H1 (cell line): ENCODE measurements at regions not wholly inside any gene's neighbourhood (a gene's known extent, or its start where the extent isn't known, plus 50 kb on each side); places are given as distances from the start of the nearest gene placed in this dataset.
A peak's percentile ranks its signal among the peaks of the same experiment; 100 is the strongest.

Experiments used
- CTCF ChIA-PET: fragments of 300-600 bp; sonication (Branson Sonifier 250); formaldehyde crosslinking; loops from one replicate; lab custom pipeline; 2021; ENCODE audit not compliant: partially characterized antibody; lab: Charles Lee
- POLR2A ChIA-PET: fragments of 300-600 bp; sonication (Branson Sonifier 250); formaldehyde crosslinking; loops from one replicate; lab custom pipeline; 2021; ENCODE audit warnings: inconsistent platforms; ENCODE audit not compliant: partially characterized antibody; lab: Charles Lee
- DNase-seq, 2 experiments: peaks; one replicate each; pipeline versions ENCODE4 v3.0.0 to v3.0.0-alpha.2; 2010 to 2022; ENCODE audit warnings: low spot score in 2 of 2, low read depth in 1 of 2, mixed read lengths in 1 of 2
- FAIRE-seq: peaks from 2 replicates; lab custom pipeline; 2011; peaks lifted over from hg19 to GRCh38; lab: Jason Lieb, UNC
- H2AFZ ChIP-seq: 2 replicates; pipeline ENCODE4 v1.8.1; 2012; ENCODE audit warnings: low read length, inconsistent platforms
- H2AK5ac ChIP-seq: 2 replicates; pipeline ENCODE4 v1.6.1; 2013; ENCODE audit warnings: low read depth, low read length
- H2BK120ac ChIP-seq: replicated peaks from 2 replicates; pipeline ENCODE3; 2013; ENCODE audit warnings: low read depth, low read length, inconsistent platforms
- H2BK12ac ChIP-seq: 2 replicates; pipeline ENCODE4 v1.6.1; 2013; ENCODE audit warnings: low read depth, low read length
- H2BK15ac ChIP-seq: 2 replicates; pipeline ENCODE4 v1.6.1; 2013; ENCODE audit warnings: low read length
- H2BK20ac ChIP-seq: 2 replicates; pipeline ENCODE4 v1.6.1; 2013; ENCODE audit warnings: low read length
- H2BK5ac ChIP-seq: 2 replicates; pipeline ENCODE4 v1.6.1; 2013; ENCODE audit warnings: low read depth, low read length
- H3K14ac ChIP-seq: 2 replicates; pipeline ENCODE4 v1.6.1; 2013; ENCODE audit warnings: inconsistent platforms; ENCODE audit not compliant: insufficient read length
- H3K18ac ChIP-seq: 2 replicates; pipeline ENCODE4 v1.6.1; 2013; ENCODE audit warnings: low read length; ENCODE audit errors: extremely low read depth
- H3K23ac ChIP-seq: 2 replicates; pipeline ENCODE4 v1.6.1; 2013; ENCODE audit warnings: inconsistent platforms; ENCODE audit not compliant: insufficient read length
- H3K23me2 ChIP-seq: 2 replicates; pipeline ENCODE4 v1.6.1; 2013; ENCODE audit warnings: low read depth, low read length
- H3K27ac ChIP-seq: 2 replicates; pipeline ENCODE4 v1.6.1; 2011; ENCODE audit warnings: low read depth, low read length, inconsistent platforms
- H3K27me3 ChIP-seq, 4 experiments: replicated peaks in 1 of 4; 1 replicate in 1 of 4; 2 replicates in 3 of 4; pipeline versions ENCODE4 v1.6.1 to v1.8.1; 2011 to 2013; ENCODE audit warnings: low read length in 3 of 4, mild to moderate bottlenecking in 3 of 4, inconsistent platforms in 2 of 4, mixed read lengths in 2 of 4, moderate library complexity in 1 of 4; ENCODE audit not compliant: control insufficient read depth in 3 of 4, insufficient read depth in 3 of 4; ENCODE audit errors: extremely low read depth in 1 of 4
- H3K36me3 ChIP-seq, 4 experiments: 2 replicates each; pipeline versions ENCODE4 v1.6.1 to v1.8.1; 2011 to 2013; ENCODE audit warnings: mild to moderate bottlenecking in 4 of 4, low read length in 3 of 4, moderate library complexity in 2 of 4, control low read depth in 1 of 4, inconsistent platforms in 1 of 4; ENCODE audit not compliant: insufficient read depth in 4 of 4, control insufficient read depth in 2 of 4
- H3K4ac ChIP-seq: replicated peaks from 2 replicates; pipeline ENCODE3; 2013; ENCODE audit warnings: low read length, low read depth, mixed read lengths, inconsistent platforms; ENCODE audit not compliant: insufficient read length
- H3K4me1 ChIP-seq, 4 experiments: replicated peaks in 1 of 4; 1 replicate in 1 of 4; 2 replicates in 3 of 4; pipeline versions ENCODE4 v1.6.1 to v1.8.1; 2011 to 2013; ENCODE audit warnings: low read length in 3 of 4, inconsistent platforms in 2 of 4, mixed read lengths in 1 of 4; ENCODE audit not compliant: insufficient read depth in 4 of 4, control insufficient read depth in 3 of 4
- H3K4me2 ChIP-seq, 2 experiments: 2 replicates each; pipeline versions ENCODE4 v1.6.1 to v1.8.1; 2011 to 2013; ENCODE audit warnings: low read depth in 2 of 2, low read length in 2 of 2, control low read depth in 1 of 2, inconsistent platforms in 1 of 2, mild to moderate bottlenecking in 1 of 2; ENCODE audit not compliant: insufficient read depth in 1 of 2
- H3K4me3 ChIP-seq, 4 experiments: fragments of 200-600, 300-600 bp in 1 of 4; sonication (generic), shearing (Covaris generic), sonication (Bioruptor Twin) in 1 of 4; 2 replicates each; pipeline versions ENCODE4 v1.5.1 to v1.8.1; 2011 to 2016; ENCODE audit warnings: low read length in 4 of 4, low read depth in 3 of 4, control low read depth in 2 of 4, inconsistent platforms in 2 of 4, mild to moderate bottlenecking in 2 of 4, mixed read lengths in 1 of 4, moderate library complexity in 1 of 4; ENCODE audit not compliant: insufficient read depth in 2 of 4; ENCODE audit errors: extremely low read depth in 1 of 4
- H3K56ac ChIP-seq: replicated peaks from 2 replicates; pipeline ENCODE3; 2013; ENCODE audit warnings: low read depth, mild to moderate bottlenecking, mixed read lengths, low read length, inconsistent platforms; ENCODE audit not compliant: insufficient read length
- H3K79me1 ChIP-seq: 2 replicates; pipeline ENCODE4 v1.6.1; 2013; ENCODE audit warnings: low read depth, low read length, control low read depth
- H3K79me2 ChIP-seq, 2 experiments: 2 replicates each; pipeline versions ENCODE4 v1.6.1 to v1.8.1; 2012 to 2013; ENCODE audit warnings: low read length in 2 of 2, mild to moderate bottlenecking in 2 of 2, inconsistent platforms in 1 of 2; ENCODE audit not compliant: insufficient read depth in 2 of 2, control insufficient read depth in 1 of 2
- H3K9ac ChIP-seq, 4 experiments: replicated peaks in 1 of 4; 1 replicate in 1 of 4; 2 replicates in 3 of 4; pipeline versions ENCODE4 v1.6.1 to v1.8.1; 2011 to 2013; ENCODE audit warnings: low read depth in 3 of 4, low read length in 3 of 4, control low read depth in 2 of 4, mild to moderate bottlenecking in 2 of 4, moderate library complexity in 2 of 4, inconsistent platforms in 1 of 4; ENCODE audit errors: extremely low read depth in 1 of 4
- H3K9me3 ChIP-seq, 2 experiments: 2 replicates each; pipeline versions ENCODE4 v1.6.1 to v1.8.1; 2012 to 2013; ENCODE audit warnings: mild to moderate bottlenecking in 2 of 2, moderate library complexity in 2 of 2, control low read depth in 1 of 2, inconsistent platforms in 1 of 2, low read depth in 1 of 2, low read length in 1 of 2, mixed read lengths in 1 of 2; ENCODE audit not compliant: insufficient read depth in 2 of 2
- H4K20me1 ChIP-seq, 2 experiments: replicated peaks in 1 of 2; 2 replicates each; pipeline versions ENCODE3 to v1.8.1; 2011 to 2013; ENCODE audit warnings: inconsistent platforms in 2 of 2, low read length in 2 of 2, mild to moderate bottlenecking in 1 of 2; ENCODE audit not compliant: insufficient read depth in 2 of 2, control insufficient read depth in 1 of 2
- H4K5ac ChIP-seq: 2 replicates; pipeline ENCODE4 v1.6.1; 2013; ENCODE audit warnings: low read length, low read depth, mixed read lengths, inconsistent platforms; ENCODE audit not compliant: insufficient read length
- H4K8ac ChIP-seq: 2 replicates; pipeline ENCODE4 v1.8.0; 2013; ENCODE audit warnings: mild to moderate bottlenecking, moderate library complexity, low read length, inconsistent platforms; ENCODE audit not compliant: insufficient read depth; ENCODE audit errors: extremely low read depth
- H4K91ac ChIP-seq: replicated peaks from 2 replicates; pipeline ENCODE3; 2013; ENCODE audit warnings: low read length, mixed read lengths, inconsistent platforms; ENCODE audit not compliant: insufficient read length
- EP300 ChIP-seq, 2 experiments: IDR thresholded peaks; 1 replicate in 1 of 2; 2 replicates in 1 of 2; pipeline ENCODE4 v1.6.1; 2011 to 2012; ENCODE audit warnings: low read depth in 2 of 2, low read length in 2 of 2, mild to moderate bottlenecking in 2 of 2, borderline replicate concordance in 1 of 2, inconsistent platforms in 1 of 2, moderate library complexity in 1 of 2
- RAD21 ChIP-seq, 2 experiments: IDR thresholded peaks in 1 of 2; conservative IDR thresholded peaks in 1 of 2; 2 replicates each; pipeline ENCODE4 v1.6.1; 2011; ENCODE audit warnings: low read depth in 2 of 2, low read length in 2 of 2, improper control_type of control experiment in 1 of 2, inconsistent platforms in 1 of 2, mild to moderate bottlenecking in 1 of 2, moderate library complexity in 1 of 2
- SAP30 ChIP-seq: fragments of 300-600 bp; sonication (generic); IDR thresholded peaks from 2 replicates; pipeline ENCODE4 v1.7.1; 2012; ENCODE audit warnings: low read length, moderate library complexity, mild to moderate bottlenecking, inconsistent platforms; ENCODE audit not compliant: insufficient read depth, insufficient replicate concordance
- SP2 ChIP-seq: IDR thresholded peaks from 2 replicates; pipeline ENCODE4 v1.6.1; 2012; ENCODE audit warnings: mild to moderate bottlenecking, low read length, inconsistent platforms
- WGBS, 2 experiments: shearing (Covaris generic) in 1 of 2; methylation state at CpG; one replicate each; pipeline versions ENCODE4 v1.1.6 to v1.1.7; 2013 to 2015; ENCODE audit warnings: low lambda C conversion rate in 2 of 2, mixed read lengths in 2 of 2, inconsistent platforms in 1 of 2, low coverage in 1 of 2, missing lambda C conversion rate in 1 of 2; ENCODE audit not compliant: insufficient replicate concordance in 2 of 2, insufficient coverage in 1 of 2, insufficient read length in 1 of 2; ENCODE audit errors: extremely low coverage in 1 of 2, missing lambda C conversion rate in 1 of 2; 5-methylcytosine and 5-hydroxymethylcytosine counted together
- TF ChIP-seq, protein P1 (sequence below), 3 experiments: IDR thresholded peaks; 1 replicate in 2 of 3; 2 replicates in 1 of 3; pipeline versions ENCODE4 v1.5.1 to v1.6.1; 2011; ENCODE audit warnings: low read length in 3 of 3, mild to moderate bottlenecking in 3 of 3, inconsistent platforms in 2 of 3, low read depth in 1 of 3, moderate library complexity in 1 of 3; ENCODE audit not compliant: insufficient read depth in 1 of 3; ENCODE audit errors: control extremely low read depth in 1 of 3

GRCh38 chr10:9681655-9682054 lies 1336.0 kb upstream of the CELF2 start:
- no peak overlapping the region for H3K18ac ChIP-seq
- peaks cover 10 to 11% of the 10 kb centered on the region in 2 experiments; a peak in 3 of 4 replicates for H3K9me3 ChIP-seq
- H2BK20ac ChIP-seq: no peak overlapping the region
- TF ChIP-seq SP2 (no peak), RAD21 (IDR thresholded peaks at IDR 0.05 in 1 of 2, conservative IDR thresholded peaks at IDR 0.05 in 1 of 2; ENCODE audit: low read depth in 2 of 2, low read length in 2 of 2) (peak; percentile 33 to 43), EP300 (IDR thresholded peaks at IDR 0.05; ENCODE audit: borderline replicate concordance in 1 of 2, low read depth in 2 of 2, low read length in 2 of 2) (no peak), SAP30 (no peak)
- TF ChIP-seq, protein P1, sequence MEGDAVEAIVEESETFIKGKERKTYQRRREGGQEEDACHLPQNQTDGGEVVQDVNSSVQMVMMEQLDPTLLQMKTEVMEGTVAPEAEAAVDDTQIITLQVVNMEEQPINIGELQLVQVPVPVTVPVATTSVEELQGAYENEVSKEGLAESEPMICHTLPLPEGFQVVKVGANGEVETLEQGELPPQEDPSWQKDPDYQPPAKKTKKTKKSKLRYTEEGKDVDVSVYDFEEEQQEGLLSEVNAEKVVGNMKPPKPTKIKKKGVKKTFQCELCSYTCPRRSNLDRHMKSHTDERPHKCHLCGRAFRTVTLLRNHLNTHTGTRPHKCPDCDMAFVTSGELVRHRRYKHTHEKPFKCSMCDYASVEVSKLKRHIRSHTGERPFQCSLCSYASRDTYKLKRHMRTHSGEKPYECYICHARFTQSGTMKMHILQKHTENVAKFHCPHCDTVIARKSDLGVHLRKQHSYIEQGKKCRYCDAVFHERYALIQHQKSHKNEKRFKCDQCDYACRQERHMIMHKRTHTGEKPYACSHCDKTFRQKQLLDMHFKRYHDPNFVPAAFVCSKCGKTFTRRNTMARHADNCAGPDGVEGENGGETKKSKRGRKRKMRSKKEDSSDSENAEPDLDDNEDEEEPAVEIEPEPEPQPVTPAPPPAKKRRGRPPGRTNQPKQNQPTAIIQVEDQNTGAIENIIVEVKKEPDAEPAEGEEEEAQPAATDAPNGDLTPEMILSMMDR (IDR thresholded peaks at IDR 0.05; ENCODE audit: control extremely low read depth in 1 of 3, insufficient read depth in 1 of 3, low read depth in 1 of 3, low read length in 3 of 3): peak in 2 of 3 experiments; percentile 7 to 23; a peak in 2 of 4 replicates
- TF ChIP-seq, all 59 proteins: peak for 2
- CTCF ChIA-PET: interaction anchor here (0.6 to 0.9 kb wide), 4 partner anchors 16 to 339 kb away, joined by 3 to 5 read pairs (median 3); no protein-coding TSS in a partner anchor
- POLR2A ChIA-PET: no interaction called here
- no peak overlapping the region for H3K27ac ChIP-seq
- no peak overlapping the region for H2BK12ac ChIP-seq
- no peak overlapping the region for H3K4ac ChIP-seq
- no peak overlapping the region for H4K91ac ChIP-seq
- no peak overlapping the region for H3K14ac ChIP-seq
- H4K8ac ChIP-seq: no peak overlapping the region
- H3K56ac ChIP-seq: no peak overlapping the region
- no peak overlapping the region for H3K4me3 ChIP-seq
- H3K4me1 ChIP-seq: no peaks in the 10 kb centered on the region
- 95% methylated on average over 2 of the region's 2 CpGs; no CpG with 5 or more reads in 1 of the 2 experiments for WGBS, 2 experiments
- no peak overlapping the region for H3K9ac ChIP-seq
- no peak overlapping the region for H3K23ac ChIP-seq
- no peak overlapping the region for H4K5ac ChIP-seq
- no peaks in the 10 kb centered on the region; a peak in 1 of 8 replicates for H3K36me3 ChIP-seq
- H3K27me3 ChIP-seq: peaks cover 0 to 2% (median 0%) of the 10 kb centered on the region in 4 experiments; a peak in 2 of 7 replicates
- H4K20me1 ChIP-seq: no peaks in the 10 kb centered on the region
- H3K79me1 ChIP-seq: no peaks in the 10 kb centered on the region
- no peak overlapping the region for H2AFZ ChIP-seq
- H3K4me2 ChIP-seq: no peak overlapping the region
- H2BK120ac ChIP-seq: no peak overlapping the region
- no peak overlapping the region for H2BK5ac ChIP-seq
- no peak for DNase-seq
- no peak overlapping the region for H2AK5ac ChIP-seq
- no peak overlapping the region for H2BK15ac ChIP-seq
- H3K79me2 ChIP-seq: no peaks in the 10 kb centered on the region
- no peaks in the 10 kb centered on the region for H3K23me2 ChIP-seq
- FAIRE-seq: no peak
